ENCODE measurements at regions not wholly inside any gene's neighbourhood (a gene's known extent, or its start where the extent isn't known, plus 50 kb on each side); places are given as distances from the start of the nearest gene placed in this dataset.

DNA sequence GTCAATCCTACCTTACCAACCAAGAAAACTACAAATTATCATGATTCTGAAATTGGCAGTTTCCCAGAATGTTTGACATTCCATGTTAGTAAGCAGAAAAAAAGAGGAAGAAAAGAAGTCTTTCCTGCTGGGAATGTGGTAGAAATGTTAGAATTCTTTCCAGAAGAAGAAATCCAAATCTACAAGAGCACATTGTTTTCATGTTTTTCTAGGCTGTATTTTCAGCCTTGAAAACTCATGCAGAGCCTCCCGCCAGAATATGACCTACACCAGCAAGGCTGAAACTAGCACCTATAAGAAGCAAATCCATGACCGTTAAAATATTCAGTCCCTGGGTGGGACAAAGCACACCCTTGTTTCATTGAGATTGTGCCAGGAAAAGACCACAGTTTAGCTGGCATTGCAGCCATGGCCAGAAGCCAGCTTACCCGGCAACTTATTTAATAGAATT, 259.4 kb downstream of the GJA1 start:
- TF ChIP-seq CREB1 (IDR thresholded peaks at IDR 0.05; ENCODE audit: low read depth) (no peak), TEAD4 (IDR thresholded peaks at IDR 0.05) (0 out of 2 replicates have a peak, but pooled peaks have one; percentile 15), NFIC (IDR thresholded peaks at IDR 0.05) (peak; percentile 19; the same call in 1 of the 2 replicates)

DNA sequence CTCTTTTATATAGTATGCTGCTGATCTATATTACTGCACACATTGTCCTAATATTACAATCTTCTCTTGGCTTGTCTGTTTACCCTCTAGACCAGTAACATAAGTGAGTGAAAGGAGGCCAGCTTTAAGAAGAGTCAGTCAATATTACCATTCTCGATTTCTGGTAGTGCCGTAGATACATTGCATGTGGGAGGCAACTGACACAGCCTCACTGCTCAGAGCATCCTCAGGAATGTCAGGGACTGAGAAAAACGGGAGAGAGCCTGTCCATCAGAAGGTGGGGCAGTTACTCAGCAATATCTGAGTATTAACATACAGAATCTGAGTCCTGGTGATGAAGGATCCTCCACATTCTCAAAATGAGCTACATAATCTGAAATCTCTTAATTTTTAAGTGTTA, 259.9 kb downstream of the GJA1 start:
- TF ChIP-seq TEAD4 (IDR thresholded peaks at IDR 0.05), result no peak
- TF ChIP-seq, protein P1, sequence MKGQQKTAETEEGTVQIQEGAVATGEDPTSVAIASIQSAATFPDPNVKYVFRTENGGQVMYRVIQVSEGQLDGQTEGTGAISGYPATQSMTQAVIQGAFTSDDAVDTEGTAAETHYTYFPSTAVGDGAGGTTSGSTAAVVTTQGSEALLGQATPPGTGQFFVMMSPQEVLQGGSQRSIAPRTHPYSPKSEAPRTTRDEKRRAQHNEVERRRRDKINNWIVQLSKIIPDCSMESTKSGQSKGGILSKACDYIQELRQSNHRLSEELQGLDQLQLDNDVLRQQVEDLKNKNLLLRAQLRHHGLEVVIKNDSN (IDR thresholded peaks at IDR 0.05), result no peak
- no peak for TF ChIP-seq EGR1 (IDR thresholded peaks at IDR 0.05)
- no peak for TF ChIP-seq FOXM1 (IDR thresholded peaks at IDR 0.05; ENCODE audit: borderline replicate concordance, low read depth)
- no peak for TF ChIP-seq YY1 (IDR thresholded peaks at IDR 0.05; ENCODE audit: low read depth)
- no peak for TF ChIP-seq EP300 (IDR thresholded peaks at IDR 0.05; ENCODE audit: borderline replicate concordance)
- no peak for TF ChIP-seq RAD21 (IDR thresholded peaks at IDR 0.05; ENCODE audit: low read depth)
- TF ChIP-seq, protein P2, sequence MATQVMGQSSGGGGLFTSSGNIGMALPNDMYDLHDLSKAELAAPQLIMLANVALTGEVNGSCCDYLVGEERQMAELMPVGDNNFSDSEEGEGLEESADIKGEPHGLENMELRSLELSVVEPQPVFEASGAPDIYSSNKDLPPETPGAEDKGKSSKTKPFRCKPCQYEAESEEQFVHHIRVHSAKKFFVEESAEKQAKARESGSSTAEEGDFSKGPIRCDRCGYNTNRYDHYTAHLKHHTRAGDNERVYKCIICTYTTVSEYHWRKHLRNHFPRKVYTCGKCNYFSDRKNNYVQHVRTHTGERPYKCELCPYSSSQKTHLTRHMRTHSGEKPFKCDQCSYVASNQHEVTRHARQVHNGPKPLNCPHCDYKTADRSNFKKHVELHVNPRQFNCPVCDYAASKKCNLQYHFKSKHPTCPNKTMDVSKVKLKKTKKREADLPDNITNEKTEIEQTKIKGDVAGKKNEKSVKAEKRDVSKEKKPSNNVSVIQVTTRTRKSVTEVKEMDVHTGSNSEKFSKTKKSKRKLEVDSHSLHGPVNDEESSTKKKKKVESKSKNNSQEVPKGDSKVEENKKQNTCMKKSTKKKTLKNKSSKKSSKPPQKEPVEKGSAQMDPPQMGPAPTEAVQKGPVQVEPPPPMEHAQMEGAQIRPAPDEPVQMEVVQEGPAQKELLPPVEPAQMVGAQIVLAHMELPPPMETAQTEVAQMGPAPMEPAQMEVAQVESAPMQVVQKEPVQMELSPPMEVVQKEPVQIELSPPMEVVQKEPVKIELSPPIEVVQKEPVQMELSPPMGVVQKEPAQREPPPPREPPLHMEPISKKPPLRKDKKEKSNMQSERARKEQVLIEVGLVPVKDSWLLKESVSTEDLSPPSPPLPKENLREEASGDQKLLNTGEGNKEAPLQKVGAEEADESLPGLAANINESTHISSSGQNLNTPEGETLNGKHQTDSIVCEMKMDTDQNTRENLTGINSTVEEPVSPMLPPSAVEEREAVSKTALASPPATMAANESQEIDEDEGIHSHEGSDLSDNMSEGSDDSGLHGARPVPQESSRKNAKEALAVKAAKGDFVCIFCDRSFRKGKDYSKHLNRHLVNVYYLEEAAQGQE (IDR thresholded peaks at IDR 0.05; ENCODE audit: low read depth), result no peak
- TF ChIP-seq CREB1 (IDR thresholded peaks at IDR 0.05; ENCODE audit: low read depth), result no peak

DNA sequence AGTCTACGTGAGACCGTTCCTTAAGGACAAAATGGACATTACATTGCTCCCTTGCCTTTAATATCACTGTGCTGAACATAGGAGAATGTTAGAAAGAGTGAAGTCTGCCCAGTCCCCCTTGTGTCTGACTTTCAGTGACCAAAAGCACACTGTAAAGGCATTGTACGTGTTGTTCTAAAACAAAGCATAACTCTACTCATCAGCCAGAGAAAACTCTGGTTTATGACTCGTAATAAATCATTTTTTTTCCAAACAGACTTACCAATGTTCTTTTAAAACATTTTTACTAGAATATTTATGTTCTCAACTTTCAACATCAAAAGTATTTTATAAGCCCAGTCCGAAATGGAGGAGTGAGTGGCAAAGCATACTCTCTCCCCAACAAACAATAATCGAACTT, 262.5 kb downstream of the GJA1 start:
- no peak for TF ChIP-seq TEAD4 (IDR thresholded peaks at IDR 0.05)
- TF ChIP-seq, protein P3, sequence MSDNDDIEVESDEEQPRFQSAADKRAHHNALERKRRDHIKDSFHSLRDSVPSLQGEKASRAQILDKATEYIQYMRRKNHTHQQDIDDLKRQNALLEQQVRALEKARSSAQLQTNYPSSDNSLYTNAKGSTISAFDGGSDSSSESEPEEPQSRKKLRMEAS (IDR thresholded peaks at IDR 0.05), result no peak
- TF ChIP-seq ZBTB7A (IDR thresholded peaks at IDR 0.05; ENCODE audit: low read depth), result no peak

DNA sequence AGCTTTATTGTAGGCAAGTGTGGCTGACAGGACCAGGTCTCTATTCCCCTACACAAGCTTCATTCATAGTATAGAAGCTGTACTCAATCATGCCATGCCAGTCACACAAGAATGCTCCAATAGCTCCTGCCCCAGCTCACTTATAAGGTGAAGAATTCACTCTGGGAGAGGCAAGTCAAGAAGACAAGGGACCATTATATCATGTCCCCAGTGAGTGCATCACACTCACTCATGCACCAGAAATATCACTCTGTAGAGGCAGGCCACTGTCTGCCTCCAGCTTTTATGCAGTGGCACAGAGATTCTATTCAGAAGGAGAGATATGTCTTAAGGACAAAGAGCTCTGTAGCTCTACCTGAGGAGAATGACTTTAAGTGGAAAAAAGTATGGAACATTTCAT, 263.2 kb downstream of the GJA1 start:
- TF ChIP-seq CEBPB (IDR thresholded peaks at IDR 0.05) (no peak), TCF12 (IDR thresholded peaks at IDR 0.05; ENCODE audit: low read depth) (no peak), EGR1 (IDR thresholded peaks at IDR 0.05) (no peak)

DNA sequence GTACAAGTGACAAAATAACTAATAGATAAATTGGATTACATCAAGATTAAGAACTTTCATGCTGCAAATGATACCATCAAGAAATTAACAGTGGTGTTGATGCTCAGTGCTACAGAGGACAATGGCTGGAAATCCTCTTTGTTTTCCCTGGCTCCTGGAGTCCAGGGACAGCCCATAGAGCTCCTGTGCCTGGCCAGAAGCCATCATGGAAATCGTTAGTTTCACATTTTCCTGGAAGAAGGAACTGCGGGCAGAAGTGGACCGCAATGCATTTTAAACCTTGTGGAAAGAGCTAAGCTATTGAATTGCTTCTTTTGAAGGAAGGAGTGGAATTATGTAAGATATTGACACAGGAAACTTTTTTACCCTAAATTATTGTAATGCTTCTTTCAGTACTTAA, 276.0 kb downstream of the GJA1 start:
- no peak for TF ChIP-seq CEBPB (IDR thresholded peaks at IDR 0.05)
- no peak for TF ChIP-seq EP300 (IDR thresholded peaks at IDR 0.05; ENCODE audit: borderline replicate concordance)
- no peak for TF ChIP-seq FOXM1 (IDR thresholded peaks at IDR 0.05; ENCODE audit: borderline replicate concordance, low read depth)
- TF ChIP-seq TAF1 (IDR thresholded peaks at IDR 0.05; ENCODE audit: low read depth), result no peak
- no peak for TF ChIP-seq YY1 (IDR thresholded peaks at IDR 0.05; ENCODE audit: low read depth)
- TF ChIP-seq CREB1 (IDR thresholded peaks at IDR 0.05; ENCODE audit: low read depth), result no peak
- TF ChIP-seq EGR1 (IDR thresholded peaks at IDR 0.05), result no peak
- TF ChIP-seq, protein P3 (IDR thresholded peaks at IDR 0.05), result no peak

DNA sequence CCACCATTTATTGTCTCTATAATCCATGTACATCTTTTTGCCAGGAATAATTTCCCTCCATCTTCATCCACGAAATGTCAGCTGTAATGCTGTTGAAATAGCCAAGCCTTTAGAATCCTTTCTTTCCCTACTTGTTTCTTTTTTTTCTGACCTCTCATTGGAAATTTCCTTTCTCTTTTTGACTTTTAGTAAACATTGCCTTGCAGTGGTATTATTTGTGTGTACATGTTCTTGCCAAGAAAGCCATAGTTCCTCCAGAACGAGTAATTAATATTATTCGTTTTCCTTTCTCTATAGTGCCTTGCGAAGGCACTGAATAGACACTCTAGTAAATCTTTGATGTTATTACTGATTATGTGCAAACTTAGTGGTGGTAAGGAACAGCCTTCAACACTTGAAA, 282.2 kb downstream of the GJA1 start:
- TF ChIP-seq TAF1 (IDR thresholded peaks at IDR 0.05; ENCODE audit: low read depth), result no peak
- no peak for TF ChIP-seq TCF12 (IDR thresholded peaks at IDR 0.05; ENCODE audit: low read depth)
- no peak for TF ChIP-seq YY1 (IDR thresholded peaks at IDR 0.05; ENCODE audit: low read depth)
- TF ChIP-seq, protein P1 (IDR thresholded peaks at IDR 0.05), result no peak
- TF ChIP-seq, protein P3 (IDR thresholded peaks at IDR 0.05), result no peak
- TF ChIP-seq RAD21 (IDR thresholded peaks at IDR 0.05; ENCODE audit: low read depth), result no peak
- TF ChIP-seq FOXM1 (IDR thresholded peaks at IDR 0.05; ENCODE audit: borderline replicate concordance, low read depth), result no peak
- TF ChIP-seq NFIC (IDR thresholded peaks at IDR 0.05), result no peak
- TF ChIP-seq, protein P2 (IDR thresholded peaks at IDR 0.05; ENCODE audit: low read depth), result no peak
- no peak for TF ChIP-seq TEAD4 (IDR thresholded peaks at IDR 0.05)
- no peak for TF ChIP-seq CEBPB (IDR thresholded peaks at IDR 0.05)
- TF ChIP-seq EP300 (IDR thresholded peaks at IDR 0.05; ENCODE audit: borderline replicate concordance), result no peak
- no peak for TF ChIP-seq EGR1 (IDR thresholded peaks at IDR 0.05)
- TF ChIP-seq CREB1 (IDR thresholded peaks at IDR 0.05; ENCODE audit: low read depth), result no peak
- TF ChIP-seq ZBTB7A (IDR thresholded peaks at IDR 0.05; ENCODE audit: low read depth), result no peak

DNA sequence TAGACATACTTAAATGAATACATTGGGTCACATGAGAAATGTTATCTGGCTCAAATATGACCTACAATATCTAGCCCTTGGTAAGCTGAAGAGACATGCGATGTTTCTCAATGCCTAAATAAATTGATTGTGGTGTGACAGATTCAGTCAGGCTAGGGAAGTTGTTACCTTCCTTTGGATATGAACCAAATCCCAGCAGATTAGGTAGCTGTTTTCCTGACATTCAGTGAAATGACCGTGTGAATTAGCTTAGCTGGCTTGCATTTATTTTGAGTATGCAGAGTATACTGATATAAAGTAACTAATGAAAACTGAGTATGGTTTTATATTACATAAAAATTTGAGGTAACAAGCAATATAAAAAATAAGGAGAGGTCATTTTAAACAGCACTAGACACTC, 288.2 kb downstream of the GJA1 start:
- no peak for TF ChIP-seq RAD21 (IDR thresholded peaks at IDR 0.05; ENCODE audit: low read depth)
- no peak for TF ChIP-seq ZBTB7A (IDR thresholded peaks at IDR 0.05; ENCODE audit: low read depth)
- no peak for TF ChIP-seq TCF12 (IDR thresholded peaks at IDR 0.05; ENCODE audit: low read depth)
- TF ChIP-seq, protein P3 (IDR thresholded peaks at IDR 0.05), result no peak

Data from Ishikawa (cell line).